ENCODE measurements at regions not wholly inside any gene's neighbourhood (a gene's known extent, or its start where the extent isn't known, plus 50 kb on each side); places are given as distances from the start of the nearest gene placed in this dataset.

DNA sequence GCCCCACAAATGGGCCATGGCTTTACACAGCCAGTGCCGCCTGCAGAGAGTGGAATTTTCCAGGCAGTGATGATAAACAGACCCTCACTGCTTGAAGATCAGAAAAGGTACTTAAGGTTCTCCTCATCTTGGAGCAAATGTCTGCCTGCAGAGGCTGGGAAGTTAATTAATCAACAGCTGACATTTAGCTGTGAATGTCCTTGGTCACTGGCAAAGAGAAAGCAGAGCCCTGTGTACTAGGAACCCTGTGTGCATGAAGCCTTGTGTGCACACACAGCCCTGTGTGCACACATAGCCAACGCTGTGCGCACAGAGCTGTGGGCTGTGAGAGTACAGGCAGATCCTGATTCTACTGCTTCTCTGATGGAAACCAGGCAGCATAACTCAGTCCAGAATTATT, 291.6 kb upstream of the MKI67 start:
- no peak for TF ChIP-seq HIVEP1 (CRISPR knock-in tag; IDR thresholded peaks at IDR 0.05)
- TF ChIP-seq, protein P1, sequence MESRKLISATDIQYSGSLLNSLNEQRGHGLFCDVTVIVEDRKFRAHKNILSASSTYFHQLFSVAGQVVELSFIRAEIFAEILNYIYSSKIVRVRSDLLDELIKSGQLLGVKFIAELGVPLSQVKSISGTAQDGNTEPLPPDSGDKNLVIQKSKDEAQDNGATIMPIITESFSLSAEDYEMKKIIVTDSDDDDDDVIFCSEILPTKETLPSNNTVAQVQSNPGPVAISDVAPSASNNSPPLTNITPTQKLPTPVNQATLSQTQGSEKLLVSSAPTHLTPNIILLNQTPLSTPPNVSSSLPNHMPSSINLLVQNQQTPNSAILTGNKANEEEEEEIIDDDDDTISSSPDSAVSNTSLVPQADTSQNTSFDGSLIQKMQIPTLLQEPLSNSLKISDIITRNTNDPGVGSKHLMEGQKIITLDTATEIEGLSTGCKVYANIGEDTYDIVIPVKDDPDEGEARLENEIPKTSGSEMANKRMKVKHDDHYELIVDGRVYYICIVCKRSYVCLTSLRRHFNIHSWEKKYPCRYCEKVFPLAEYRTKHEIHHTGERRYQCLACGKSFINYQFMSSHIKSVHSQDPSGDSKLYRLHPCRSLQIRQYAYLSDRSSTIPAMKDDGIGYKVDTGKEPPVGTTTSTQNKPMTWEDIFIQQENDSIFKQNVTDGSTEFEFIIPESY (CRISPR knock-in tag; IDR thresholded peaks at IDR 0.05): no peak
- no peak for TF ChIP-seq SIN3A (IDR thresholded peaks at IDR 0.05; ENCODE audit: borderline replicate concordance, low read depth, low read length)

All from HepG2 (cell line).